ENCODE measurements at regions not wholly inside any gene's neighbourhood (a gene's known extent, or its start where the extent isn't known, plus 50 kb on each side); places are given as distances from the start of the nearest gene placed in this dataset.

DNA sequence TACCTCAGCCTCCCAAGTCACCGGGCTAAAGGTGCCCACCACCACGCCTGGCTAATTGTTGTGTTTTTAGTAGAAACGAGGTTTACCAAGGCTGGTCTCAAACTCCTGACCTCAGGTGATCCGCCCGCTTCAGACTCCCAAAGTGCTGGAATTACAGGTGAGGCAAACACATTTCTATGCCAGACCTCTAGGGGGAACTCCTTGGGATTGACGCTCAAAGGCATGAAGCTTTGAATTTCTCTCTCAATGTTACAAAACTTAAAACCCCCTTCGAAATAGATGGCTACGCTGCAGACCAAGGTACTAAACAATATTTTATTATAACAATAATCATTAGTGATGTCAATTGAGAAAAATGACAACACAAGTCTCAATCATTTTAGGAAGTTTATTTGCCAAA is 330.0 kb downstream of the SETD4 start:
- TF ChIP-seq POLR2A (IDR thresholded peaks at IDR 0.05; ENCODE audit: low read length) = no peak
- TF ChIP-seq GATA1 (IDR thresholded peaks at IDR 0.05; ENCODE audit: low read depth, low read length) = no peak

Data from erythroblast (primary cell).